Smooth muscle cell (in vitro differentiated cells): ENCODE measurements at regions not wholly inside any gene's neighbourhood (a gene's known extent, or its start where the extent isn't known, plus 50 kb on each side); places are given as distances from the start of the nearest gene placed in this dataset.
A peak's percentile ranks its signal among the peaks of the same experiment; 100 is the strongest.

Experiments used
- DNase-seq: peaks from one replicate; lab custom pipeline; 2025; ENCODE audit not compliant: unreplicated experiment; lab: John Stamatoyannopoulos, UW
- H2AFZ ChIP-seq: fragments of 200-600 bp; sonication (generic); 2 replicates; pipeline ENCODE4 v1.6.0; 2016; ENCODE audit warnings: antibody characterized with exemption, low read depth, mild to moderate bottlenecking
- H3F3A ChIP-seq: fragments of 200-600 bp; sonication (generic); 2 replicates; pipeline ENCODE4 v1.6.0; 2017; ENCODE audit warnings: antibody characterized with exemption, low read depth
- H3K27ac ChIP-seq: fragments of 200-600 bp; sonication (generic); 2 replicates; pipeline ENCODE4 v1.5.1; 2016; ENCODE audit warnings: low read depth, mild to moderate bottlenecking
- H3K27me3 ChIP-seq: fragments of 200-600 bp; sonication (generic); 2 replicates; pipeline ENCODE4 v1.6.1; 2016; ENCODE audit warnings: low read depth, mild to moderate bottlenecking
- H3K36me3 ChIP-seq: fragments of 200-600 bp; sonication (generic); 2 replicates; pipeline ENCODE4 v1.5.1; 2016; ENCODE audit warnings: low read depth
- H3K4me1 ChIP-seq: fragments of 200-600 bp; sonication (generic); 2 replicates; pipeline ENCODE4 v1.5.1; 2016; ENCODE audit warnings: low read depth
- H3K4me2 ChIP-seq: fragments of 200-600 bp; sonication (generic); 2 replicates; pipeline ENCODE4 v1.6.0; 2016; ENCODE audit warnings: mild to moderate bottlenecking
- H3K4me3 ChIP-seq: fragments of 200-600 bp; sonication (generic); 2 replicates; pipeline ENCODE4 v1.5.1; 2016; ENCODE audit warnings: mild to moderate bottlenecking
- H3K79me2 ChIP-seq: fragments of 200-600 bp; sonication (generic); 2 replicates; pipeline ENCODE4 v1.6.0; 2016; ENCODE audit warnings: low read depth, mild to moderate bottlenecking
- H3K9ac ChIP-seq: fragments of 200-600 bp; sonication (generic); 2 replicates; pipeline ENCODE4 v1.6.0; 2016; ENCODE audit warnings: low read depth
- H3K9me3 ChIP-seq: fragments of 200-600 bp; sonication (generic); replicated peaks from 2 replicates; pipeline ENCODE4 v1.5.1; 2016; ENCODE audit warnings: low read depth
- H4K20me1 ChIP-seq: fragments of 200-600 bp; sonication (generic); 2 replicates; pipeline ENCODE4 v1.6.0; 2016; ENCODE audit warnings: low read depth
- CTCF ChIP-seq: fragments of 200-600 bp; sonication (generic); IDR thresholded peaks from 2 replicates; pipeline ENCODE4 v1.5.1; 2017; ENCODE audit warnings: borderline replicate concordance, mild to moderate bottlenecking, antibody characterized with exemption; ENCODE audit not compliant: insufficient read depth, poor library complexity, severe bottlenecking
- WGBS: methylation state at CpG from one replicate; pipeline ENCODE4 v1.1.7; 2016; ENCODE audit warnings: low lambda C conversion rate; 5-methylcytosine and 5-hydroxymethylcytosine counted together

- H3K4me1 ChIP-seq: no peaks in the 10 kb centered on the region
- no peak overlapping the region for H3K27ac ChIP-seq
- 88% methylated on average over 10 of the region's 10 CpGs for WGBS
- no peak overlapping the region for H3K9ac ChIP-seq
- DNase-seq: no peak
- no peak overlapping the region for H2AFZ ChIP-seq
- no peak overlapping the region for H3K4me3 ChIP-seq
- H3K27me3 ChIP-seq: no peaks in the 10 kb centered on the region
- no peaks in the 10 kb centered on the region for H4K20me1 ChIP-seq
- no peak for TF ChIP-seq CTCF
- H3F3A ChIP-seq: no peaks in the 10 kb centered on the region
- no peaks in the 10 kb centered on the region for H3K36me3 ChIP-seq
- H3K79me2 ChIP-seq: no peaks in the 10 kb centered on the region
- H3K9me3 ChIP-seq: no peaks in the 10 kb centered on the region
- H3K4me2 ChIP-seq: no peak overlapping the region
Measured at GRCh38 chr5:81908044-81908443, 63.8 kb upstream of the ATG10 start.

GRCh38 chr5:81907012-81907635, 64.7 kb upstream of the ATG10 start:
- TF ChIP-seq CTCF: no peak
- H3K4me1 ChIP-seq: no peaks in the 10 kb centered on the region
- no peaks in the 10 kb centered on the region for H3F3A ChIP-seq
- DNase-seq: no peak
- no peaks in the 10 kb centered on the region for H3K36me3 ChIP-seq
- H3K4me3 ChIP-seq: no peak overlapping the region
- H3K9me3 ChIP-seq: no peaks in the 10 kb centered on the region
- H3K27me3 ChIP-seq: no peaks in the 10 kb centered on the region
- H3K79me2 ChIP-seq: no peaks in the 10 kb centered on the region
- H3K27ac ChIP-seq: no peak overlapping the region
- H3K9ac ChIP-seq: no peak overlapping the region
- no peak overlapping the region for H3K4me2 ChIP-seq
- WGBS: 93% methylated on average over 4 of the region's 4 CpGs
- H4K20me1 ChIP-seq: no peaks in the 10 kb centered on the region
- H2AFZ ChIP-seq: no peak overlapping the region

GRCh38 chr5:81906086-81906485, 65.7 kb upstream of the ATG10 start:
- H3K79me2 ChIP-seq: no peaks in the 10 kb centered on the region
- H3K9me3 ChIP-seq: no peaks in the 10 kb centered on the region
- TF ChIP-seq CTCF: no peak
- H2AFZ ChIP-seq: no peak overlapping the region
- no peaks in the 10 kb centered on the region for H4K20me1 ChIP-seq
- WGBS: 57% methylated on average over 5 of the region's 5 CpGs
- H3K27me3 ChIP-seq: no peaks in the 10 kb centered on the region
- no peaks in the 10 kb centered on the region for H3F3A ChIP-seq
- no peaks in the 10 kb centered on the region for H3K4me1 ChIP-seq
- H3K4me2 ChIP-seq: no peak overlapping the region
- DNase-seq: no peak
- no peak overlapping the region for H3K27ac ChIP-seq
- H3K36me3 ChIP-seq: no peaks in the 10 kb centered on the region
- no peak overlapping the region for H3K9ac ChIP-seq
- H3K4me3 ChIP-seq: no peak overlapping the region

- Histone ChIP-seq H3K9me3 (no peaks in the 10 kb centered on the region), H3K4me1 (no peaks in the 10 kb centered on the region), H3K27me3 (no peaks in the 10 kb centered on the region), H3K4me2 (no peak overlapping the region), H3K9ac (no peak overlapping the region), H3F3A (no peaks in the 10 kb centered on the region), H2AFZ (no peak overlapping the region), H3K79me2 (no peaks in the 10 kb centered on the region), H3K27ac (peak overlapping the region; percentile 23), H4K20me1 (no peaks in the 10 kb centered on the region), H3K36me3 (no peaks in the 10 kb centered on the region), H3K4me3 (no peak overlapping the region)
- DNase-seq: no peak
- no peak for TF ChIP-seq CTCF
- WGBS: 16% methylated on average over 2 of the region's 2 CpGs
Measured at GRCh38 chr5:81904861-81905260, 67.0 kb upstream of the ATG10 start.
